Ishikawa (cell line): ENCODE measurements at regions not wholly inside any gene's neighbourhood (a gene's known extent, or its start where the extent isn't known, plus 50 kb on each side); places are given as distances from the start of the nearest gene placed in this dataset.

Experiments used
- CEBPB ChIP-seq: IDR thresholded peaks from 2 replicates; pipeline ENCODE4 v1.6.1; 2012
- CREB1 ChIP-seq: IDR thresholded peaks from 2 replicates; pipeline ENCODE4 v1.6.1; 2012; ENCODE audit warnings: low read depth
- EGR1 ChIP-seq: IDR thresholded peaks from 2 replicates; pipeline ENCODE4 v1.6.1; 2012
- EP300 ChIP-seq: IDR thresholded peaks from 2 replicates; pipeline ENCODE4 v1.6.1; 2012; ENCODE audit warnings: borderline replicate concordance
- FOXM1 ChIP-seq: IDR thresholded peaks from 2 replicates; pipeline ENCODE4 v1.6.1; 2012; ENCODE audit warnings: low read depth, borderline replicate concordance
- MAX ChIP-seq: IDR thresholded peaks from 2 replicates; pipeline ENCODE4 v1.6.1; 2012
- NFIC ChIP-seq: IDR thresholded peaks from 2 replicates; pipeline ENCODE4 v1.6.1; 2012
- RAD21 ChIP-seq: IDR thresholded peaks from 2 replicates; pipeline ENCODE4 v1.6.1; 2012; ENCODE audit warnings: low read depth
- REST ChIP-seq: IDR thresholded peaks from 2 replicates; pipeline ENCODE4 v1.6.1; 2012; ENCODE audit warnings: low read depth, mild to moderate bottlenecking
- TAF1 ChIP-seq: IDR thresholded peaks from 2 replicates; pipeline ENCODE4 v1.6.1; 2012; ENCODE audit warnings: low read depth, mild to moderate bottlenecking
- TCF12 ChIP-seq: IDR thresholded peaks from 2 replicates; pipeline ENCODE4 v1.6.1; 2012; ENCODE audit warnings: low read depth
- TEAD4 ChIP-seq: IDR thresholded peaks from 2 replicates; pipeline ENCODE4 v1.6.1; 2012
- USF1 ChIP-seq: IDR thresholded peaks from 2 replicates; pipeline ENCODE4 v1.6.1; 2012
- YY1 ChIP-seq: IDR thresholded peaks from 2 replicates; pipeline ENCODE4 v1.6.1; 2012; ENCODE audit warnings: low read depth
- ZBTB7A ChIP-seq: IDR thresholded peaks from 2 replicates; pipeline ENCODE4 v1.6.1; 2012; ENCODE audit warnings: low read depth

GRCh38 chr20:50363479-50363878 lies 146.7 kb upstream of the PTPN1 start:
- TF ChIP-seq YY1 (no peak), NFIC (no peak), TCF12 (no peak), USF1 (no peak), TEAD4 (no peak), CEBPB (no peak), ZBTB7A (no peak), EGR1 (no peak), RAD21 (no peak), MAX (no peak), CREB1 (no peak), REST (no peak), TAF1 (no peak), EP300 (no peak)

GRCh38 chr20:50364542-50364941 lies 145.6 kb upstream of the PTPN1 start:
- no peak for TF ChIP-seq CEBPB
- TF ChIP-seq NFIC, result no peak
- TF ChIP-seq MAX, result no peak
- TF ChIP-seq TCF12, result no peak
- no peak for TF ChIP-seq FOXM1
- no peak for TF ChIP-seq REST
- no peak for TF ChIP-seq TAF1
- no peak for TF ChIP-seq TEAD4
- TF ChIP-seq EP300, result no peak
- TF ChIP-seq YY1, result no peak
- TF ChIP-seq USF1, result no peak

GRCh38 chr20:50366270-50367103 lies 143.7 kb upstream of the PTPN1 start:
- TF ChIP-seq EP300, result 0 out of 2 replicates have a peak, but pooled peaks have one; percentile 31
- TF ChIP-seq NFIC, result peak; percentile 92
- TF ChIP-seq USF1, result no peak
- no peak for TF ChIP-seq CREB1
- no peak for TF ChIP-seq TEAD4
- peak; percentile 29; the same call in 1 of the 2 replicates for TF ChIP-seq CEBPB
- no peak for TF ChIP-seq YY1
- no peak for TF ChIP-seq TCF12
- no peak for TF ChIP-seq REST
- TF ChIP-seq MAX, result no peak
- peak; percentile 20; the same call in 1 of the 2 replicates for TF ChIP-seq FOXM1
- no peak for TF ChIP-seq ZBTB7A
- TF ChIP-seq EGR1, result no peak
- TF ChIP-seq TAF1, result no peak
- no peak for TF ChIP-seq RAD21
